ENCODE measurements at regions not wholly inside any gene's neighbourhood (a gene's known extent, or its start where the extent isn't known, plus 50 kb on each side); places are given as distances from the start of the nearest gene placed in this dataset.

GRCh38 chr9:100919506-100919905 is 109.0 kb upstream of the PLPPR1 start:
- no peak for FAIRE-seq
- ChIA-PET CTCF (no interaction called here), POLR2A (no interaction called here), SMC1A (ENCODE audit: uncharacterized antibody, unreplicated experiment) (no interaction called here), RAD21 (ENCODE audit: unreplicated experiment) (no interaction called here)
- ATAC-seq: no peak
- no peak overlapping the region for H3K4me3 ChIP-seq
- H3K9me3 ChIP-seq (replicated peaks; ENCODE audit: control insufficient read depth, insufficient read depth, low read length): no peaks in the 10 kb centered on the region
- no peak for DNase-seq (ENCODE audit: low read depth, low spot score)
- TF ChIP-seq ATF7 (IDR thresholded peaks at IDR 0.05; ENCODE audit: low read depth) (no peak), NFIC (IDR thresholded peaks at IDR 0.05; ENCODE audit: low read depth, low read length) (no peak), HDAC2 (IDR thresholded peaks at IDR 0.05) (no peak), NR2C2 (IDR thresholded peaks at IDR 0.05; ENCODE audit: borderline replicate concordance, control insufficient read depth, insufficient read length, low read depth) (no peak)
- TF ChIP-seq, protein P1, sequence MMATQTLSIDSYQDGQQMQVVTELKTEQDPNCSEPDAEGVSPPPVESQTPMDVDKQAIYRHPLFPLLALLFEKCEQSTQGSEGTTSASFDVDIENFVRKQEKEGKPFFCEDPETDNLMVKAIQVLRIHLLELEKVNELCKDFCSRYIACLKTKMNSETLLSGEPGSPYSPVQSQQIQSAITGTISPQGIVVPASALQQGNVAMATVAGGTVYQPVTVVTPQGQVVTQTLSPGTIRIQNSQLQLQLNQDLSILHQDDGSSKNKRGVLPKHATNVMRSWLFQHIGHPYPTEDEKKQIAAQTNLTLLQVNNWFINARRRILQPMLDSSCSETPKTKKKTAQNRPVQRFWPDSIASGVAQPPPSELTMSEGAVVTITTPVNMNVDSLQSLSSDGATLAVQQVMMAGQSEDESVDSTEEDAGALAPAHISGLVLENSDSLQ (IDR thresholded peaks at IDR 0.05): no peak
- 30% methylated on average over 3 of the region's 3 CpGs for WGBS (ENCODE audit: insufficient coverage, insufficient replicate concordance, low lambda C conversion rate, missing lambda C conversion rate)
- no TSS peak for BruUV-seq (replicated peaks)
- H4K20me1 ChIP-seq (ENCODE audit: control insufficient read depth, insufficient read depth): no peaks in the 10 kb centered on the region
- in situ Hi-C loops (cut with MboI) (no loop called here), intact Hi-C loops (cut with micrococcal nuclease; ENCODE audit: unreplicated experiment) (no loop called here)
- no peak overlapping the region for H3K9ac ChIP-seq (ENCODE audit: control insufficient read depth, insufficient read depth, low read length)
- H3K27ac ChIP-seq (ENCODE audit: control insufficient read depth, insufficient read depth): no peak overlapping the region
- no peak overlapping the region for H3K4me2 ChIP-seq (ENCODE audit: control insufficient read depth, insufficient read depth)
- no peaks in the 10 kb centered on the region for H3K79me2 ChIP-seq (ENCODE audit: control insufficient read depth, insufficient read depth, low read length)
- H2AFZ ChIP-seq (ENCODE audit: control insufficient read depth, low read depth, low read length): no peak overlapping the region
- H3K27me3 ChIP-seq (replicated peaks in 1 of 2; ENCODE audit: control insufficient read depth in 2 of 2, insufficient read depth in 2 of 2, low read length in 1 of 2): no peaks in the 10 kb centered on the region
- H3K4me1 ChIP-seq (ENCODE audit: control insufficient read depth, insufficient read depth, low read length): no peaks in the 10 kb centered on the region
- no peaks in the 10 kb centered on the region for H3K36me3 ChIP-seq (ENCODE audit: control insufficient read depth in 2 of 2, insufficient read depth in 2 of 2, low read length in 1 of 2)

- intact Hi-C loops (cut with micrococcal nuclease; ENCODE audit: unreplicated experiment) (no loop called here), in situ Hi-C loops (cut with MboI) (no loop called here)
- H3K27ac ChIP-seq (ENCODE audit: control insufficient read depth, insufficient read depth): no peak overlapping the region
- ATAC-seq: no peak
- no peak for TF ChIP-seq BHLHE40 (IDR thresholded peaks at IDR 0.05; ENCODE audit: borderline replicate concordance in 1 of 2, low read depth in 2 of 2, low read length in 1 of 2)
- BruUV-seq (replicated peaks): no TSS peak
- no peak for DNase-seq (ENCODE audit: low read depth, low spot score)
- H2AFZ ChIP-seq (ENCODE audit: control insufficient read depth, low read depth, low read length): no peak overlapping the region
- no peak overlapping the region for H3K4me3 ChIP-seq
- no peaks in the 10 kb centered on the region for H3K36me3 ChIP-seq (ENCODE audit: control insufficient read depth in 2 of 2, insufficient read depth in 2 of 2, low read length in 1 of 2)
- WGBS (ENCODE audit: insufficient coverage, insufficient replicate concordance, low lambda C conversion rate, missing lambda C conversion rate): 0% methylated on average over 2 of the region's 2 CpGs
- no peaks in the 10 kb centered on the region for H3K9me3 ChIP-seq (replicated peaks; ENCODE audit: control insufficient read depth, insufficient read depth, low read length)
- H3K4me2 ChIP-seq (ENCODE audit: control insufficient read depth, insufficient read depth): no peak overlapping the region
- H3K4me1 ChIP-seq (ENCODE audit: control insufficient read depth, insufficient read depth, low read length): no peaks in the 10 kb centered on the region
- ChIA-PET POLR2A (no interaction called here), SMC1A (ENCODE audit: uncharacterized antibody, unreplicated experiment) (interaction anchor here (0.9 kb wide), 1 partner anchor 12 kb away, joined by 3 read pairs; no protein-coding TSS in a partner anchor), CTCF (no interaction called here), RAD21 (ENCODE audit: unreplicated experiment) (no interaction called here)
- H3K79me2 ChIP-seq (ENCODE audit: control insufficient read depth, insufficient read depth, low read length): no peaks in the 10 kb centered on the region
- no peaks in the 10 kb centered on the region for H3K27me3 ChIP-seq (replicated peaks in 1 of 2; ENCODE audit: control insufficient read depth in 2 of 2, insufficient read depth in 2 of 2, low read length in 1 of 2)
- H4K20me1 ChIP-seq (ENCODE audit: control insufficient read depth, insufficient read depth): no peaks in the 10 kb centered on the region
- FAIRE-seq: no peak
- no peak overlapping the region for H3K9ac ChIP-seq (ENCODE audit: control insufficient read depth, insufficient read depth, low read length)
Observed at GRCh38 chr9:100926366-100926765, 102.2 kb upstream of the PLPPR1 start.
